Ishikawa (cell line): ENCODE measurements at regions not wholly inside any gene's neighbourhood (a gene's known extent, or its start where the extent isn't known, plus 50 kb on each side); places are given as distances from the start of the nearest gene placed in this dataset.

Experiments used
- CEBPB ChIP-seq: IDR thresholded peaks from 2 replicates; pipeline ENCODE4 v1.6.1; 2012
- CREB1 ChIP-seq: IDR thresholded peaks from 2 replicates; pipeline ENCODE4 v1.6.1; 2012; ENCODE audit warnings: low read depth
- EGR1 ChIP-seq: IDR thresholded peaks from 2 replicates; pipeline ENCODE4 v1.6.1; 2012
- EP300 ChIP-seq: IDR thresholded peaks from 2 replicates; pipeline ENCODE4 v1.6.1; 2012; ENCODE audit warnings: borderline replicate concordance
- FOXM1 ChIP-seq: IDR thresholded peaks from 2 replicates; pipeline ENCODE4 v1.6.1; 2012; ENCODE audit warnings: low read depth, borderline replicate concordance
- NFIC ChIP-seq: IDR thresholded peaks from 2 replicates; pipeline ENCODE4 v1.6.1; 2012
- RAD21 ChIP-seq: IDR thresholded peaks from 2 replicates; pipeline ENCODE4 v1.6.1; 2012; ENCODE audit warnings: low read depth
- TAF1 ChIP-seq: IDR thresholded peaks from 2 replicates; pipeline ENCODE4 v1.6.1; 2012; ENCODE audit warnings: low read depth, mild to moderate bottlenecking
- TCF12 ChIP-seq: IDR thresholded peaks from 2 replicates; pipeline ENCODE4 v1.6.1; 2012; ENCODE audit warnings: low read depth
- TEAD4 ChIP-seq: IDR thresholded peaks from 2 replicates; pipeline ENCODE4 v1.6.1; 2012
- USF1 ChIP-seq: IDR thresholded peaks from 2 replicates; pipeline ENCODE4 v1.6.1; 2012
- YY1 ChIP-seq: IDR thresholded peaks from 2 replicates; pipeline ENCODE4 v1.6.1; 2012; ENCODE audit warnings: low read depth
- ZBTB7A ChIP-seq: IDR thresholded peaks from 2 replicates; pipeline ENCODE4 v1.6.1; 2012; ENCODE audit warnings: low read depth
- TF ChIP-seq, protein P1 (sequence below): IDR thresholded peaks from 2 replicates; pipeline ENCODE4 v1.6.1; 2012
- TF ChIP-seq, protein P2 (sequence below): IDR thresholded peaks from 2 replicates; pipeline ENCODE4 v1.6.1; 2012; ENCODE audit warnings: low read depth, mild to moderate bottlenecking

- TF ChIP-seq YY1 = no peak
- TF ChIP-seq EGR1 = no peak
- no peak for TF ChIP-seq RAD21
- TF ChIP-seq USF1 = no peak
- no peak for TF ChIP-seq CREB1
- TF ChIP-seq EP300 = no peak
- TF ChIP-seq TAF1 = no peak
- no peak for TF ChIP-seq TEAD4
These were observed 352.1 kb downstream of the SHQ1 start for GRCh38 chr3:72496051-72496670.

DNA sequence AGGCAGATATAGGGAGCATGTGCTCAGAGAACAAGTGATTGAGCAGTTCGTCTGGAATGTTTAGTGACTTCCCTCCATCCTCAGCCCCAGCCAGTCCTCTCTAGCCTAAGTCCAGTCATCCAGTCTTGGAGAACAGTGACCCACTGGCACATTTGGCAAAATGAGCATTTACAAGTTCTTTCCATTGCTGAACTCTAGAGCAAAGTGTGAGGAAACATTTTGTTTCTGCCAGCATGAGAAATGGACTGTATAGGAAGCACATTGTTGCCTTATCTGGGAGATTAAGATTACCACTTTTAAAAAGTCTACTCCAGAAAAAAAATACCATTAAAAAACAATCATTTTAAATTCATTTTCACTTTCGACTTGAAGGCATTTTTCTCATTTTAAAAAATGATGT is 353.6 kb downstream of the SHQ1 start:
- TF ChIP-seq NFIC (no peak), RAD21 (no peak), EP300 (no peak), CEBPB (no peak)
- TF ChIP-seq, protein P1, sequence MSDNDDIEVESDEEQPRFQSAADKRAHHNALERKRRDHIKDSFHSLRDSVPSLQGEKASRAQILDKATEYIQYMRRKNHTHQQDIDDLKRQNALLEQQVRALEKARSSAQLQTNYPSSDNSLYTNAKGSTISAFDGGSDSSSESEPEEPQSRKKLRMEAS = no peak

DNA sequence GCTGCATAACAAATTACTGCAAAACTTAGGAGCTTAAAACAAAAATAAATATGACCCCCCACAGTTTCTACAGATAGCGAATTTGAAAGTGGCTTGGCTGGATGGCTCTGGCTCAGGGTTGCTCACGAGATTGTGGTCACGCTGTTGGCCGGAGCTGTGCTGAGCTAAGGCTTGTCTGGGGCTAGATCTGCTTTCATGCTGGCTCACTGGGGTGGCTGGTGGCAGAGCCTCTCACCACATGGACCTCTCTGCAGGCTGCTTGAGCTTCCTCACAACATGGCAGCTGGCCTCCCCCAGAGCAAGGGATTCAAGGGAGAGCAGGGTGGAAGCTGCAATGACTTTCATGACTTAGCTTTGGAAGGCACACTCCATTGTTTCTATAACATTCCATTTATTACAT is 354.1 kb downstream of the SHQ1 start:
- TF ChIP-seq ZBTB7A = no peak
- no peak for TF ChIP-seq YY1
- TF ChIP-seq TEAD4 = no peak
- no peak for TF ChIP-seq TAF1
- TF ChIP-seq EGR1 = no peak
- TF ChIP-seq, protein P1 = no peak
- no peak for TF ChIP-seq CREB1
- TF ChIP-seq, protein P2, sequence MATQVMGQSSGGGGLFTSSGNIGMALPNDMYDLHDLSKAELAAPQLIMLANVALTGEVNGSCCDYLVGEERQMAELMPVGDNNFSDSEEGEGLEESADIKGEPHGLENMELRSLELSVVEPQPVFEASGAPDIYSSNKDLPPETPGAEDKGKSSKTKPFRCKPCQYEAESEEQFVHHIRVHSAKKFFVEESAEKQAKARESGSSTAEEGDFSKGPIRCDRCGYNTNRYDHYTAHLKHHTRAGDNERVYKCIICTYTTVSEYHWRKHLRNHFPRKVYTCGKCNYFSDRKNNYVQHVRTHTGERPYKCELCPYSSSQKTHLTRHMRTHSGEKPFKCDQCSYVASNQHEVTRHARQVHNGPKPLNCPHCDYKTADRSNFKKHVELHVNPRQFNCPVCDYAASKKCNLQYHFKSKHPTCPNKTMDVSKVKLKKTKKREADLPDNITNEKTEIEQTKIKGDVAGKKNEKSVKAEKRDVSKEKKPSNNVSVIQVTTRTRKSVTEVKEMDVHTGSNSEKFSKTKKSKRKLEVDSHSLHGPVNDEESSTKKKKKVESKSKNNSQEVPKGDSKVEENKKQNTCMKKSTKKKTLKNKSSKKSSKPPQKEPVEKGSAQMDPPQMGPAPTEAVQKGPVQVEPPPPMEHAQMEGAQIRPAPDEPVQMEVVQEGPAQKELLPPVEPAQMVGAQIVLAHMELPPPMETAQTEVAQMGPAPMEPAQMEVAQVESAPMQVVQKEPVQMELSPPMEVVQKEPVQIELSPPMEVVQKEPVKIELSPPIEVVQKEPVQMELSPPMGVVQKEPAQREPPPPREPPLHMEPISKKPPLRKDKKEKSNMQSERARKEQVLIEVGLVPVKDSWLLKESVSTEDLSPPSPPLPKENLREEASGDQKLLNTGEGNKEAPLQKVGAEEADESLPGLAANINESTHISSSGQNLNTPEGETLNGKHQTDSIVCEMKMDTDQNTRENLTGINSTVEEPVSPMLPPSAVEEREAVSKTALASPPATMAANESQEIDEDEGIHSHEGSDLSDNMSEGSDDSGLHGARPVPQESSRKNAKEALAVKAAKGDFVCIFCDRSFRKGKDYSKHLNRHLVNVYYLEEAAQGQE = no peak
- no peak for TF ChIP-seq EP300
- TF ChIP-seq RAD21 = no peak
- TF ChIP-seq NFIC = no peak

GRCh38 chr3:72492240-72492639 is 356.0 kb downstream of the SHQ1 start:
- TF ChIP-seq NFIC = peak; percentile 47; the same call in 1 of the 2 replicates
- TF ChIP-seq ZBTB7A = no peak
- no peak for TF ChIP-seq EGR1
- TF ChIP-seq RAD21 = no peak

DNA sequence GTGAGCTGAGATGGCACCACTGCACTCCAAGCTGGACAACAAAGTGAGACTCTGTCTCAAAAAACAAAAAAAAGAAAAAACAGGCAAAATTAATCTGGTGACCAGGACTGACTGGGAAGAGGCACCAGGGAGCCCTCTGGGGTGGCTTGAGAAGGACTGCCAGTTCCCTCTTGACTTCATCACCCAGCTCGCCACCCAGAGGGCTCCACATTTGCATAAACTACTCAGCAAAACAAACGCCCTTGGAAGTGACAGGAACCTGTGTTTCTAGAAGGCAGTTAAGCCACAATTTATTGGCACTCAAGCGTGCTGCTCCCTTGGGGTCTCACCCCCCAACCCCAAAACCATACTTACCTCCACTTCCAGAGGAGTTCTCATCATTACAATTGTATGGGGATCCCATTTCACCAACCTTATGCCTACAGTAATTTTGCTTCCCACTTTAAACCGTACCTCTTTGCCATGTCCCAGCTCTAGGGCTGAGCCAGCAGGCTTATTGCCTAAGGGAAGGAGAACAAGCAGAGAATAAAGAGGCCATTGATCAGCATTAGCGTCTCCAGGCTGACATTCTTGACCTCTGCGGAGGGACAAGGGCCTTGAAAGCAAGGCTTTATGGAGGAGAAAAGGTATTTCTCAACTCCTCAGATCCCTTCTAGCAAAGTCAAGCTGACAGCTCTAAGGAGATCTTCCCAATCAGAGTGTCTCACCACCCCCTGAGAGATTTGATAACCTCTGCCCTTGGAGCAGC is 357.4 kb downstream of the SHQ1 start:
- TF ChIP-seq EGR1 (no peak), TAF1 (no peak), TEAD4 (no peak), NFIC (no peak), TCF12 (no peak), EP300 (no peak), USF1 (no peak), RAD21 (no peak), YY1 (no peak), ZBTB7A (no peak), FOXM1 (no peak), CEBPB (no peak)
- TF ChIP-seq, protein P2 = no peak
- TF ChIP-seq, protein P1 = no peak

DNA sequence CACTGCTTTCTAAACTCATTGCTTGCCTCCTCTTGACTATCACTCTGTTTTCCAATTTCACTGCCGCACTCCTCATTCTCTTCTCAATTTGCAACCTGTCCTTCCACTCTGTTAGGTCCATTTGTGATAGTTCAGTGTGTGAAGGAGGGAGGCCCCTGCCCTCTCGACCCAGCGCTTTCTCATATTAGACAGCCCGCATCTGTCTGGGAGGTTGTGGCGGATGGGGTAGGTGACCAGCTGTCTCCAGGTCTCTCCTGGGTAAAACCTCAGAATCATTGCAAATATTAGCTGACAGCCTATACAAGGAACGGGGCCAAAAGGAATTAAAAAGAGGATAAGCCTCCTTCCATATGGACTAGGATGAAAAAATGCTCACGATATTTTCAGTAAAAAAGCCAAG is 358.3 kb downstream of the SHQ1 start:
- TF ChIP-seq TAF1 = no peak
- TF ChIP-seq USF1 = no peak
- no peak for TF ChIP-seq CREB1
- no peak for TF ChIP-seq TEAD4
- TF ChIP-seq EP300 = no peak
- no peak for TF ChIP-seq YY1
- TF ChIP-seq TCF12 = no peak
- TF ChIP-seq, protein P1 = no peak
- TF ChIP-seq FOXM1 = no peak
- TF ChIP-seq CEBPB = no peak
- no peak for TF ChIP-seq RAD21
- TF ChIP-seq ZBTB7A = no peak
- TF ChIP-seq NFIC = no peak
- TF ChIP-seq, protein P2 = no peak
- TF ChIP-seq EGR1 = no peak
